LNCAP (cell line): ENCODE measurements at regions not wholly inside any gene's neighbourhood (a gene's known extent, or its start where the extent isn't known, plus 50 kb on each side); places are given as distances from the start of the nearest gene placed in this dataset.

Source experiments
- TF ChIP-seq, protein P1 (sequence below): fragments of 450-650 bp; IDR thresholded peaks from 2 replicates; pipeline ENCODE4 v1.5.1; 2017; ENCODE audit warnings: mild to moderate bottlenecking

GRCh38 chr2:8197101-8197500 lies 484.8 kb upstream of the ID2 start:
- TF ChIP-seq, protein P1, sequence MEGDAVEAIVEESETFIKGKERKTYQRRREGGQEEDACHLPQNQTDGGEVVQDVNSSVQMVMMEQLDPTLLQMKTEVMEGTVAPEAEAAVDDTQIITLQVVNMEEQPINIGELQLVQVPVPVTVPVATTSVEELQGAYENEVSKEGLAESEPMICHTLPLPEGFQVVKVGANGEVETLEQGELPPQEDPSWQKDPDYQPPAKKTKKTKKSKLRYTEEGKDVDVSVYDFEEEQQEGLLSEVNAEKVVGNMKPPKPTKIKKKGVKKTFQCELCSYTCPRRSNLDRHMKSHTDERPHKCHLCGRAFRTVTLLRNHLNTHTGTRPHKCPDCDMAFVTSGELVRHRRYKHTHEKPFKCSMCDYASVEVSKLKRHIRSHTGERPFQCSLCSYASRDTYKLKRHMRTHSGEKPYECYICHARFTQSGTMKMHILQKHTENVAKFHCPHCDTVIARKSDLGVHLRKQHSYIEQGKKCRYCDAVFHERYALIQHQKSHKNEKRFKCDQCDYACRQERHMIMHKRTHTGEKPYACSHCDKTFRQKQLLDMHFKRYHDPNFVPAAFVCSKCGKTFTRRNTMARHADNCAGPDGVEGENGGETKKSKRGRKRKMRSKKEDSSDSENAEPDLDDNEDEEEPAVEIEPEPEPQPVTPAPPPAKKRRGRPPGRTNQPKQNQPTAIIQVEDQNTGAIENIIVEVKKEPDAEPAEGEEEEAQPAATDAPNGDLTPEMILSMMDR, result no peak

DNA sequence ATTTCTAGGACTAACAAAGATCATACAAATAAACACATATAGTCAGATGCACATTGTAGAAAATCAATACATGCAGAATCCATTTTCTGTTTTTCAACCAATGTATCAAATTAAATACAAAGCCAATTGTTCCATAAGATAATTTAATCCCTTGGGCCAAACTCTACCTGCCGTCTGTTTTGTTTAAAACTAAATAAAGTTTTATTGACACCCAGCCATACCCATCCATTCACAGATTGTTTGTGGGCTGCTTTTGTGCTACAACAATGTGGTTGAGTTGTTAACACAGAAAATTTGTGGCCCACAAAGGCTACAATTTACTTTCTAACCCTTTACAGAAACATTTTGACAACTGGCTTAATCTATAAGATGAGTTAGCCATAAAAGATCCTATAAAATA lies 484.0 kb upstream of the ID2 start:
- TF ChIP-seq, protein P1, result no peak

DNA sequence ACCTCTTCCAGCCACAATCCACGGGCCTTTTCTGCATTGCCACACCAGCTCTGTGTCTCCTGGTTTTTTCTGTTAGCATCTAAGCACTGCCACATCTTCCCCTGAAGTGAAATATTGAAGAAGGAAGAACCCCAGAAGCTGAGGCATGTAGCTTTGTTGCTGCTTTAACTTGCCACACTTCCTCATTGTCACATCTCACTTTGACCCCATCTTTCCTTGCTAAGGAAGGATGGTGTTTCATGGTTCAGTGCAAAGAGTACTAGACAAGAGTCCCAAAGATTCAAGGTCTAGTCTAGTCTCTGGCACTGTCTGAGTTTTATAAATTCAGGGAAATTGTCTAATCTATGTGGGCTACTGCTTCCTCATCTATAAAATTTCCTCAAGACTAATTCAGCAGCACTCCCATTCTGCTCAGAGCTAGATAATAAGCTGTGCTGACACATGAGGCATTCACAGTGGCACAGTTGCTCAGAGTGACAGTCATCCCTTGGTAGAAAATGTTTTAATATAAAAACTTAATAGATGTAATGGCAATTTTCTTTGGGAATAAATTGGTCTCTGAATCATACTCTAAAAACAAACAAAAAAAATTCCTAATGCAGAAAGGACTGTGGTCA lies 483.0 kb upstream of the ID2 start:
- TF ChIP-seq, protein P1, result no peak

DNA sequence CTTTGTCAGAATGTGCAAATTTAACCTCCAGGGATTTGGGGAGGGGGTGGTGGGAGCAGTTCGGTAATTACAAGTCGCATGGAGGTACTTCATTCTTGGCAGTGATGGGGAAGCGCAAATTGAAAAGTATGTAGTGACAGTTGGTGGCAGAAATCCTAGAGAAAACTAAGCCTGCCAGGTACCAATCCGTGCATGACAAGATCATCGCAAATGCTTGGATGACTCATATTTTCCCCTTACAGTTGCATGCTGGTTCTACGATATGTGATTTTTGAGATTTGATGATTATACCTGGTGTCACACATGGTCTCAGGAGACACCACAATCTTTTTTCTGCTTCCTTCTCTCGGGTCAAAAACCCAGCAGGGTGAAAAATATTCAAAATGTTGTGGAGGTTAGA lies 479.7 kb upstream of the ID2 start:
- TF ChIP-seq, protein P1, result no peak

DNA sequence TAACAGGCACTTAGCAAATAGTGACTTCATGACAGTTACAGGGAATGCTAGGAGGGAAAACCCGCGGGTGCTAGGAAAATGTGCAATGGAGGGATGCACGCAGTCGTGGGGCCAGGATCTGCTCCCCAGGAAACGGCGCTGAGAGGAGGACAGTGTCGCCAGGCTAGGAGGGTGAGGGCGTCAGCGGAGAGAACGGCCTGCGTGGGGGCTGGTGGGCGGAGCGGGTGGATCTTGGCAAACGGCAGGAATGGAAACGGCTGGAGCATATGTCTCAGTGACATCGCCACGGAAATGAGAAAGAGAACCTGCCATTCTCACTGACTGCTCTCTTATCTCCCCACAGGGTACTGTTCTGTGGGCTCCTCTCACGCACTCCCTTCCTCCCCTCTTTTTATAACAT lies 478.5 kb upstream of the ID2 start:
- TF ChIP-seq, protein P1, result no peak

GRCh38 chr2:8204711-8205110 lies 477.1 kb upstream of the ID2 start:
- TF ChIP-seq, protein P1, result no peak

DNA sequence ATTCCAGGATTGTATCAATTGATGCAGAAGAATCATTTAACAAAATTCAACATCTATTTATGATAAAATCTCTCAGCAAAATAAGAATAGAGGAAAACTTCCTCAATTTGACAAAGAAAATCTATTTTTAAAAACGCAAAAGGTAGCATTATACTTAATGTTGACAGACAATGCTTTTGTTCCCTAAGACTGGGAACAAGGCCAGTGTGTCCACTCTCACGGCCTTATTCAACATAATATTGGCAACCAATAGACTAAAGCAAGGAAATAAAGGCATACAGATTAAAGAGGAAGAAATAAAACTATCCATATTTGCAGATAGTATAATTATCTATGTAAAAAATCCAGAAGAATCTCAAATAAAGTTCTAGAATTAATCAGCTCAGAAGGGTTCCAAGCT lies 472.4 kb upstream of the ID2 start:
- TF ChIP-seq, protein P1, result no peak

DNA sequence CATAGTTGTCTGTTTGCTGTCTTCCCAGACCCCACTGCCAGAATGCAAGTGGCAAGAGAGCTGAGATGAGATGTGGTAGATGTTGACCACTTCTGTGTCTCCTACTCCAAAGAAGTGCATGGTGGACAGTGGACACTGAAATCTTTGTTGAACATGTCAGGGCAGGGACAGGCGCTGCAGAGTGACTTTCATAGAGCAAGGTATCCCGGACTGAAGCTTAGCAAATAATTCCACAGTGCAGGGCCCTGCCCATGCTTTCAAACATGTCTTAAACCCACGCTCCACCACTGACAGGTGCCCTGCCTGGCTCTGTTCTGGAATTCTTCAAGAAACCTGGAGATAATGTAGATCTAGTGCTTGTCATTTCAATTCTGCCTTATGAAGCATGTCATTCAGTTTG lies 470.5 kb upstream of the ID2 start:
- TF ChIP-seq, protein P1, result no peak
